PC-3 (cell line): ENCODE measurements at regions not wholly inside any gene's neighbourhood (a gene's known extent, or its start where the extent isn't known, plus 50 kb on each side); places are given as distances from the start of the nearest gene placed in this dataset.

ENCODE experiments used
- ATAC-seq: fragments of 200-7000 bp; cut with Tn5 transposase; 2 replicates; pipeline ENCODE4 v1.9.1; 2020; ENCODE audit warnings: mild to moderate bottlenecking, moderate library complexity
- BruUV-seq: library from RNA; stranded (reverse); fragments of 400-500 nt; replicated peaks from 2 replicates; lab custom pipeline; 2021; lab: Mats Ljungman, UMichigan
- CTCF ChIA-PET: fragments of 300-600 bp; sonication (Branson Sonifier 250); formaldehyde crosslinking; loops from one replicate; lab custom pipeline; 2022; ENCODE audit warnings: antibody characterized with exemption; lab: Charles Lee
- POLR2A ChIA-PET: fragments of 300-600 bp; sonication (Branson Sonifier 250); formaldehyde crosslinking; loops from one replicate; lab custom pipeline; 2022; ENCODE audit warnings: antibody characterized with exemption; ENCODE audit not compliant: unreplicated experiment; lab: Charles Lee
- DNase-seq: peaks from one replicate; pipeline ENCODE4 v3.0.0-alpha.2; 2015
- H2AFZ ChIP-seq: fragments of 300-600 bp; sonication (generic); 2 replicates; pipeline ENCODE4 v1.6.0; 2016; ENCODE audit warnings: antibody characterized with exemption, low read length
- H3F3A ChIP-seq: fragments of 300-600 bp; sonication (generic); one replicate; pipeline ENCODE4 v1.6.0; 2017; ENCODE audit warnings: antibody characterized with exemption, low read length, control low read depth, mild to moderate bottlenecking; ENCODE audit not compliant: unreplicated experiment
- H3K27ac ChIP-seq: fragments of 300-600 bp; sonication (generic); 2 replicates; pipeline ENCODE4 v1.5.1; 2016; ENCODE audit warnings: mild to moderate bottlenecking, low read length
- H3K27me3 ChIP-seq: fragments of 300-600 bp; sonication (generic); 2 replicates; pipeline ENCODE4 v1.6.1; 2016; ENCODE audit warnings: low read length, mixed read lengths
- H3K36me3 ChIP-seq: fragments of 300-600 bp; sonication (generic); 2 replicates; pipeline ENCODE4 v1.6.1; 2016; ENCODE audit warnings: low read depth, mixed run types, low read length, mixed read lengths
- H3K4me1 ChIP-seq: fragments of 300-600 bp; sonication (generic); 2 replicates; pipeline ENCODE4 v1.5.1; 2016; ENCODE audit warnings: low read length; ENCODE audit not compliant: insufficient read depth
- H3K4me2 ChIP-seq: fragments of 300-600 bp; sonication (generic); 2 replicates; pipeline ENCODE4 v1.6.0; 2016; ENCODE audit warnings: low read length
- H3K4me3 ChIP-seq: fragments of 300-600 bp; sonication (generic); 2 replicates; pipeline ENCODE4 v1.5.1; 2016; ENCODE audit warnings: mild to moderate bottlenecking, low read length, mixed read lengths
- H3K79me2 ChIP-seq: fragments of 300-600 bp; sonication (generic); 2 replicates; pipeline ENCODE4 v1.6.1; 2017; ENCODE audit warnings: low read length, mixed read lengths
- H3K9ac ChIP-seq: fragments of 300-600 bp; sonication (generic); 2 replicates; pipeline ENCODE4 v1.6.0; 2016; ENCODE audit warnings: mild to moderate bottlenecking, low read length
- H3K9me2 ChIP-seq: fragments of 300-600 bp; sonication (generic); replicated peaks from 2 replicates; pipeline ENCODE4 v1.6.1; 2016; ENCODE audit warnings: mixed run types, low read length, mixed read lengths
- H3K9me3 ChIP-seq: fragments of 300-600 bp; sonication (generic); 2 replicates; pipeline ENCODE4 v1.6.1; 2016; ENCODE audit warnings: low read length, mixed read lengths
- H4K20me1 ChIP-seq: fragments of 300-600 bp; sonication (generic); 2 replicates; pipeline ENCODE4 v1.6.1; 2016; ENCODE audit warnings: low read length, mixed read lengths
- EZH2 ChIP-seq: fragments of 300-600 bp; sonication (generic); IDR thresholded peaks from one replicate; pipeline ENCODE4 v1.6.1; 2017; ENCODE audit warnings: antibody characterized with exemption, mild to moderate bottlenecking, low read length; ENCODE audit not compliant: unreplicated experiment
- EZH2phosphoT487 ChIP-seq: fragments of 300-600 bp; sonication (generic); IDR thresholded peaks from 2 replicates; pipeline ENCODE4 v1.6.1; 2018; ENCODE audit warnings: mild to moderate bottlenecking, antibody characterized with exemption, low read length, borderline replicate concordance
- intact Hi-C: fragments of 100-400 bp; cut with micrococcal nuclease; formaldehyde crosslinking; loops from 2 replicates; pipeline ENCODE4 v1.9.0; 2023
- TF ChIP-seq, protein P1 (sequence below): fragments of 300-600 bp; sonication (generic); conservative IDR thresholded peaks from 2 replicates; pipeline ENCODE4 v1.5.1; 2017; ENCODE audit warnings: antibody characterized with exemption, low read depth, mild to moderate bottlenecking, low read length

DNA sequence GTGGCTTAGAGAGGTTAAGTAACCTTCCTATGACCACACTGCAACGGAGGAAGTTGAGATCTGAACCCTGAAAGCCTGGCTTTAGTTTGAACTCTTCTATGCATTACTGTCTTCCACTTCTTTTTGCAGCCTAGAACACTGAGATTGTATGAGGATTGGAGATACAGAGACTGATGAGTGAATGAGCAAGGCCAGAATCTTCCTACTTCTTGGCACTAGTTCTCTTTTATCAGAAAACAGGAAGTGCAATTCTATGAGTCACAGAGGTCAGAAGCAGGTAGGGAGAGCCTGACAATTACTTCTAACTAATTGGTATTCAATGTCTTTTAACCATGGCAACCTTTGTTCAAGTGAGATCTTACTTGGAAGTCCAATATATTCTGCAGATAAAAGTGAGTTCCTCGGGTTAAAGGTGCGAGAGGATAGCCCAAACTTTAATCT is 219.0 kb downstream of the SHQ1 start:
- intact Hi-C loops = no loop called here
- Histone ChIP-seq H3K27me3 (no peaks in the 10 kb centered on the region), H3K79me2 (no peaks in the 10 kb centered on the region), H3K4me3 (no peak overlapping the region), H3K36me3 (no peaks in the 10 kb centered on the region), H3K4me2 (peak overlapping the region; percentile 56), H3K27ac (no peak overlapping the region), H3K4me1 (peaks cover 46% of the 10 kb centered on the region), H3K9ac (no peak overlapping the region), H3K9me2 (no peaks in the 10 kb centered on the region), H3F3A (no peaks in the 10 kb centered on the region), H4K20me1 (no peaks in the 10 kb centered on the region), H3K9me3 (no peaks in the 10 kb centered on the region), H2AFZ (no peak overlapping the region)
- DNase-seq (peak; percentile 68), ATAC-seq (peak; percentile 53)
- POLR2A ChIA-PET = no interaction called here
- CTCF ChIA-PET = interaction anchor here (0.7 kb wide), 1 partner anchor 432 kb away, joined by 3 read pairs; no protein-coding TSS in a partner anchor
- no TSS peak for BruUV-seq
- TF ChIP-seq EZH2 (no peak), EZH2phosphoT487 (no peak)
- TF ChIP-seq, protein P1, sequence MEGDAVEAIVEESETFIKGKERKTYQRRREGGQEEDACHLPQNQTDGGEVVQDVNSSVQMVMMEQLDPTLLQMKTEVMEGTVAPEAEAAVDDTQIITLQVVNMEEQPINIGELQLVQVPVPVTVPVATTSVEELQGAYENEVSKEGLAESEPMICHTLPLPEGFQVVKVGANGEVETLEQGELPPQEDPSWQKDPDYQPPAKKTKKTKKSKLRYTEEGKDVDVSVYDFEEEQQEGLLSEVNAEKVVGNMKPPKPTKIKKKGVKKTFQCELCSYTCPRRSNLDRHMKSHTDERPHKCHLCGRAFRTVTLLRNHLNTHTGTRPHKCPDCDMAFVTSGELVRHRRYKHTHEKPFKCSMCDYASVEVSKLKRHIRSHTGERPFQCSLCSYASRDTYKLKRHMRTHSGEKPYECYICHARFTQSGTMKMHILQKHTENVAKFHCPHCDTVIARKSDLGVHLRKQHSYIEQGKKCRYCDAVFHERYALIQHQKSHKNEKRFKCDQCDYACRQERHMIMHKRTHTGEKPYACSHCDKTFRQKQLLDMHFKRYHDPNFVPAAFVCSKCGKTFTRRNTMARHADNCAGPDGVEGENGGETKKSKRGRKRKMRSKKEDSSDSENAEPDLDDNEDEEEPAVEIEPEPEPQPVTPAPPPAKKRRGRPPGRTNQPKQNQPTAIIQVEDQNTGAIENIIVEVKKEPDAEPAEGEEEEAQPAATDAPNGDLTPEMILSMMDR = no peak

GRCh38 chr3:72628065-72628464 is 220.2 kb downstream of the SHQ1 start:
- Histone ChIP-seq H3K36me3 (no peaks in the 10 kb centered on the region), H2AFZ (no peak overlapping the region), H3F3A (no peaks in the 10 kb centered on the region), H3K27ac (peak overlapping the region; percentile 37), H3K9ac (no peak overlapping the region), H3K27me3 (no peaks in the 10 kb centered on the region), H3K4me1 (peaks cover 46% of the 10 kb centered on the region), H3K79me2 (no peaks in the 10 kb centered on the region), H3K9me3 (no peaks in the 10 kb centered on the region), H4K20me1 (no peaks in the 10 kb centered on the region), H3K4me2 (peak overlapping the region; percentile 56), H3K9me2 (no peaks in the 10 kb centered on the region), H3K4me3 (no peak overlapping the region)
- DNase-seq = peak; percentile 94
- no TSS peak for BruUV-seq
- intact Hi-C loops = no loop called here
- POLR2A ChIA-PET = no interaction called here
- ATAC-seq = peak; percentile 56
- CTCF ChIA-PET = no interaction called here
- TF ChIP-seq EZH2 (no peak), EZH2phosphoT487 (no peak)
- TF ChIP-seq, protein P1 = no peak

- intact Hi-C loops = no loop called here
- H3K4me2 ChIP-seq = no peak overlapping the region
Measured at GRCh38 chr3:72627271-72627670, 221.0 kb downstream of the SHQ1 start.

More at GRCh38 chr3:72627271-72627670, 221.0 kb downstream of the SHQ1 start:
- Histone ChIP-seq H3K9me2 (no peaks in the 10 kb centered on the region), H2AFZ (no peak overlapping the region), H3K36me3 (no peaks in the 10 kb centered on the region), H3F3A (no peaks in the 10 kb centered on the region), H3K79me2 (no peaks in the 10 kb centered on the region), H3K4me3 (no peak overlapping the region), H4K20me1 (no peaks in the 10 kb centered on the region), H3K4me1 (peaks cover 46% of the 10 kb centered on the region), H3K9me3 (no peaks in the 10 kb centered on the region), H3K27me3 (no peaks in the 10 kb centered on the region), H3K27ac (no peak overlapping the region), H3K9ac (no peak overlapping the region)
- no peak for TF ChIP-seq EZH2phosphoT487
- no peak for TF ChIP-seq EZH2
- TF ChIP-seq, protein P1 = no peak
- ChIA-PET CTCF (no interaction called here), POLR2A (no interaction called here)
- BruUV-seq = no TSS peak
- DNase-seq (no peak), ATAC-seq (no peak)
